Esophagus squamous epithelium (tissue), 5 donors: ENCODE measurements at regions not wholly inside any gene's neighbourhood (a gene's known extent, or its start where the extent isn't known, plus 50 kb on each side); places are given as distances from the start of the nearest gene placed in this dataset.

Experiments used
- DNase-seq: peaks from one replicate; lab custom pipeline; 2025; lab: John Stamatoyannopoulos, UW
- H3K27ac ChIP-seq, 4 donors: fragments of 200-600 bp; sonication (generic); one replicate each; pipeline ENCODE4 v1.5.1; 2016 to 2019; ENCODE audit warnings: mild to moderate bottlenecking in 1 of 4
- H3K27me3 ChIP-seq, 4 donors: fragments of 200-600 bp; sonication (generic); 1 replicate in 3 of 4; 2 replicates in 1 of 4; pipeline versions ENCODE4 v1.5.1 to v1.6.0; 2017 to 2021; ENCODE audit warnings: antibody characterized with exemption in 1 of 4
- H3K36me3 ChIP-seq, 3 donors: fragments of 200-600 bp; sonication (generic); one replicate each; pipeline ENCODE4 v1.5.1; 2016 to 2019
- H3K4me1 ChIP-seq, 3 donors: fragments of 200-600 bp; sonication (generic); one replicate each; pipeline ENCODE4 v1.5.1; 2017 to 2019
- H3K4me3 ChIP-seq, 4 donors: fragments of 200-600 bp; sonication (generic); 1 replicate in 3 of 4; 2 replicates in 1 of 4; pipeline ENCODE4 v1.5.1; 2016 to 2019; ENCODE audit warnings: mild to moderate bottlenecking in 2 of 4, moderate library complexity in 1 of 4
- H3K9me3 ChIP-seq, 3 donors: fragments of 200-600 bp; sonication (generic); one replicate each; pipeline ENCODE4 v1.5.1; 2016 to 2019
- CTCF ChIP-seq, 6 experiments: fragments of 450-650 bp in 4 of 6; fragments of 200-600 bp in 2 of 6; sonication (generic) in 2 of 6; IDR thresholded peaks; one replicate each; pipeline ENCODE4 v1.5.1; 2016 to 2019; ENCODE audit warnings: antibody characterized with exemption in 6 of 6, mild to moderate bottlenecking in 4 of 6, moderate library complexity in 4 of 6
- POLR2A ChIP-seq, 4 donors: fragments of 450-650 bp; IDR thresholded peaks; one replicate each; pipeline ENCODE4 v1.6.1; 2017; ENCODE audit warnings: antibody characterized with exemption in 4 of 4, mild to moderate bottlenecking in 4 of 4, moderate library complexity in 3 of 4
- WGBS, 2 donors: methylation state at CpG; one replicate each; pipeline ENCODE4 v1.1.5; 2018; 5-methylcytosine and 5-hydroxymethylcytosine counted together
- intact Hi-C: fragments of 100-400 bp; cut with DNase I; formaldehyde crosslinking; loops from one replicate; pipeline ENCODE4 v1.15.0; 2022
- donor health status: DM: yes; HTN: yes; CAD: no.

- H3K27me3 ChIP-seq = no peaks in the 10 kb centered on the region
- H3K27ac ChIP-seq = no peak overlapping the region
- no peak overlapping the region for H3K4me3 ChIP-seq
- TF ChIP-seq CTCF (IDR thresholded peaks at IDR 0.05) (no peak), POLR2A (IDR thresholded peaks at IDR 0.05) (no peak)
- WGBS, 2 donors = 32 to 45% methylated on average over 1 of the region's 1 CpG
- no peaks in the 10 kb centered on the region for H3K36me3 ChIP-seq
- intact Hi-C loops = no loop called here
- no peaks in the 10 kb centered on the region for H3K9me3 ChIP-seq
- no peak for DNase-seq
- no peaks in the 10 kb centered on the region for H3K4me1 ChIP-seq
Measured at GRCh38 chr21:24127651-24128050, 1479.6 kb downstream of the MRPL39 start.

- WGBS, 2 donors = 60 to 68% methylated on average over 1 of the region's 1 CpG
- Histone ChIP-seq H3K4me1 (no peaks in the 10 kb centered on the region), H3K27ac (no peak overlapping the region), H3K36me3 (no peaks in the 10 kb centered on the region), H3K27me3 (no peaks in the 10 kb centered on the region), H3K9me3 (no peaks in the 10 kb centered on the region), H3K4me3 (no peak overlapping the region)
- TF ChIP-seq POLR2A (IDR thresholded peaks at IDR 0.05) = no peak
- TF ChIP-seq CTCF (IDR thresholded peaks at IDR 0.05) = no peak
- intact Hi-C loops = no loop called here
- DNase-seq = no peak
Measured at GRCh38 chr21:24123785-24124184, 1483.5 kb downstream of the MRPL39 start.

GRCh38 chr21:24118738-24119459 lies 1488.4 kb downstream of the MRPL39 start:
- no peaks in the 10 kb centered on the region for H3K9me3 ChIP-seq
- H3K4me3 ChIP-seq = no peak overlapping the region
- no peak overlapping the region for H3K27ac ChIP-seq
- DNase-seq = no peak
- 76 to 78% methylated on average over 5 of the region's 5 CpGs for WGBS, 2 donors
- H3K27me3 ChIP-seq = no peaks in the 10 kb centered on the region
- H3K4me1 ChIP-seq = no peaks in the 10 kb centered on the region
- TF ChIP-seq POLR2A (IDR thresholded peaks at IDR 0.05) (no peak), CTCF (IDR thresholded peaks at IDR 0.05) (no peak)
- no peaks in the 10 kb centered on the region for H3K36me3 ChIP-seq
- intact Hi-C loops = no loop called here

GRCh38 chr21:24115141-24115540 lies 1492.1 kb downstream of the MRPL39 start:
- no peak for DNase-seq
- intact Hi-C loops = no loop called here
- Histone ChIP-seq H3K4me3 (no peak overlapping the region), H3K27me3 (no peaks in the 10 kb centered on the region), H3K27ac (no peak overlapping the region), H3K9me3 (no peaks in the 10 kb centered on the region), H3K36me3 (no peaks in the 10 kb centered on the region), H3K4me1 (no peaks in the 10 kb centered on the region)
- WGBS, 2 donors = 79 to 81% methylated on average over 2 of the region's 2 CpGs
- no peak for TF ChIP-seq CTCF (IDR thresholded peaks at IDR 0.05)
- TF ChIP-seq POLR2A (IDR thresholded peaks at IDR 0.05) = no peak

- WGBS, 2 donors = 53 to 60% methylated on average over 5 of the region's 5 CpGs
- H3K9me3 ChIP-seq = no peaks in the 10 kb centered on the region
- no peaks in the 10 kb centered on the region for H3K4me1 ChIP-seq
- H3K27ac ChIP-seq = no peak overlapping the region
- H3K4me3 ChIP-seq = no peak overlapping the region
- DNase-seq = no peak
- no peaks in the 10 kb centered on the region for H3K36me3 ChIP-seq
- H3K27me3 ChIP-seq = no peaks in the 10 kb centered on the region
- TF ChIP-seq CTCF (IDR thresholded peaks at IDR 0.05) (no peak), POLR2A (IDR thresholded peaks at IDR 0.05) (no peak)
- intact Hi-C loops = no loop called here
Measured at GRCh38 chr21:24112020-24112419, 1495.3 kb downstream of the MRPL39 start.
